Activated CD4-positive, alpha-beta T cell treated with anti-CD3 and anti-CD28 coated beads for 48 hours (primary cell): ENCODE measurements at regions not wholly inside any gene's neighbourhood (a gene's known extent, or its start where the extent isn't known, plus 50 kb on each side); places are given as distances from the start of the nearest gene placed in this dataset.

ENCODE experiments used
- DNase-seq: peaks from one replicate; pipeline ENCODE4 v3.0.0-alpha.2; 2020

DNA sequence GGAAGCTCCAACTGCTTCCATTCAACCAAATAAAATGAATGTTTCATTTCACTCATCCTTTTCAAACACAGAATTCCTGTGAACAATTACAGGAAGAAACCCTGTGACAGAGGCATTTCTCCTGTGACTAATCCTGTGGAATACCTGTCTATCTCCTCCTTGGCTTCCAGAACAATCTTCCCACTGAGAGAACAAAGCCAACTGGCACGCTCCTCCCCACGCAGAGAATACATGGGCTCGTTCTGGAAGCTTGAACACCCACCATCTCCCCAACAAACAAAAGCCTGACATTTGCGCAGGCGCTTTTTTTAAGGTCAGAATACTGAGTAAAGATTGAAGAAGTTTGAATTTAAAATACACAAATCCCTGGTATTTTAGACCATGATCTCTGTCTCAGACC, 104.7 kb upstream of the SLC66A3 start:
- no peak for DNase-seq

DNA sequence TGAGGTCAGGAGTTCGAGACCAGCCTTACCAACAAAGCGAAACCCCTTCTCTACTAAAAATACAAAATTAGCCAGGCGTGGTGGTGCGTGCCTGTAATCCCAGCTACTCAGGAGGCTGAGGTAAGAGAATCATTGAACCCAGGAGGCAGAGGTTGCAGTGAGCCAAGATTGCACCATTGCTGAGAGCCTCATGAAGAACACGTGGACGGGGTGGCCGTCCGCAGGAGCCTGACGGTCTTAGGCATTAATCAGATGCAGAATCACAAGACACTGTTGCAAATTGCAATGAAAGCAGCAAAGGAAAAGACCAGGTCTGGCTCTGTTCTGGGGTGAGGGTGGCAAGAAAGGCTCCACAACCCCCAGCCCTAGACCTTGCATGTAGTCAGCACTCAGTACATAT, 104.0 kb upstream of the SLC66A3 start:
- DNase-seq, result no peak

DNA sequence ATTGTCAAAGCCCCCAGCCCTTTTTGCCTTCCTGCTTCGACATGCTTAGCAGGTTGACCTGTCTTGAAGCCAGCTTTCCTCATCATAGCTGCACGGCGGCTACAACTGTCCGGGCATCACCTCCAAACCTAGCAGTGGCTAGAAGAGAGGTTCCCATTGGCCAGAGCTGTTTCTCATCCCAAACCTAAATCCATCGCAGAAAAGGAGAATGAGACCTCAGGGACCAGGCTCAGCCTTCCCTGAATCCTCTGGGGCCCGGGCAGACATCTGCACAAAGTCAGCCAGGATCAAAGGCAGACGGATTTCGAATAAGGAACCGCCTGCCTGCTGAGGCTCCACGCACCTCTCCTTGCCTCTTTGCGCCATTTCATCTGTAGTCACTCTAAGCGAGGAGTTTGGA, 101.7 kb upstream of the SLC66A3 start:
- DNase-seq, result no peak

DNA sequence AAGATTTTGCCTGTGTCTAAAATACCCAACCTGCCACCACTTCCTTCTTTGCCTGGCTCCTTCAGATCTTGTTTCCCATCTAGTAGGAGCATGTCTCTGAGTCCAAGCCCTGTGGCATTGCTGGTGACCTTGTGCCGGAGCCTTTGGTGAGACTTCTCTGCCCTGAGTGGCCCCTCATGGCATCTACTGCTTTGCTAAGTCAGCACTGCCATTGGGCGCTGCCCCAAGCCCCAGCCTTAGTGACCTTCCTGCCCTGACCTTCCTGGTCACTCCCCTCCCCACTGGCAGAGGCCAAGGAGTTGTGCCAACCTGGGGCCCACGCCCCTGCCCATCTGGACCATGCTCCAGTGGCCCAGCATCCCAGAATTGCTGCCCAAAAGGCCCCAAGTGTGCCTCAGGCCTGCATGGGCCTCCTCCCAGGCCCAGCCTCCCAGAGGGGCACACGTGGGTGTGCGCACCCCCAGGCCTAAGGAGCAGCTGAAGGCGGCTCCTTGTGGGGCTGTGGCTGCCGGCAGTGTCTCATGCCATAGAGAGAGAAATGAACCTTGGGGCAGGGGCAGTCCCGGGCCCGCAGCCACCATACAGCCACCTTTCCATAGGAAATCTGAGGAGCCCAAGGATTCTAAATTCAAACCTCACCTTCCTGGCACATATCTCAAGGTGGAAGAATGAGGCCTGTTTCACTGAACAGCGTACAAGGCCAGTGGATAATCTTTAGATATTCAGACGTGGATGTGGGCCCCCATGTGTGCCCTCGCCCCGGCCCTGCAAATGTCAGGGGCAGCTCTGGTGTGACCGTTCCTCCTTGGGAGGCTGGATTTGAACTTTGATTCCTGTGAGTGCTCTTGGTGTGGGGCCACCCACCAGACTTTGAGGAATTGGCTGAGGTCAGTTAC, 100.2 kb upstream of the SLC66A3 start:
- no peak for DNase-seq

DNA sequence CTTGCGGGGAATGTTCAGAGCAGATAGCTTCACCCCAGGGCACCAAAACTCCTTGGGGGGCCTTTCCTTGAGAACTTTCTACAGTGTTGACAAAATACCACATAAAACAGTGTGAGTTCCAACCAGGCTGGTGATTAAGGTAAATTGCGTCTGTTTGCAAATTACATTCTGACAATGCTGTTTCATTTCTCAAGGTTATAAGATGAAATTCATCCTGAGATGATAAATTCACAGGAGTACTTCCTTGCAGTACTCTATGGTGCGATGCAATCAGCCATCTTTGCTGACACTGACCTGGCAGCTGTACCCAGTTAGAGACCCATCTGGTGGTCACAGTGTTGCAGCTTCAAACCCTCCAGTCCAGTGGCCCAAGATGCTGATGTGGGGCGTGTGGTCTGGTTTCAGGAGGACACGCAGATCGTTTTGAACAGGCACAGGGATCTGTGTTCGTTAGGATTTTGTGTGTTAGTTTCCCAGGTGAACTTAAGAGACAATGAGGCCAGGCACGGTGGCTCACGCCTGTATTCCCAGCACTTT, 99.5 kb upstream of the SLC66A3 start:
- no peak for DNase-seq

DNA sequence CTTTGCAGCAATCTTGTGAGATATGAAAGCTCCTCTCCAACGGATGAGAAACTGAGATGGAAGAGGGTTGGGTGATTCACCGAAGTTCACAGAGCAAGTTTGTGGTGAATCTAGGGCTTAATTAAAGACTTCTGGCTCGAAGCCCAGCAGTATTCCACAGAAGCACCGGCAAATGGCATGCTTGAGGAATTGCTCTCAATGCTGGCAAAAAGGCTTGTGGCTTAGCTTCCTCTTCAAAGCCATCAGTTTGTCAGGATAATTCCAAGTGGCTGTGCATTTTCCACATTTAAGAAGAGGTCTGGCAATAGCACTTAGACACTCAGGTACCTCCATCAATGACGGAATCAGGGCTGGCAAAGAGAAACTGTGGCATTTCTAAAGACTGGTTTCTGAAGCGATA, 98.7 kb upstream of the SLC66A3 start:
- no peak for DNase-seq

DNA sequence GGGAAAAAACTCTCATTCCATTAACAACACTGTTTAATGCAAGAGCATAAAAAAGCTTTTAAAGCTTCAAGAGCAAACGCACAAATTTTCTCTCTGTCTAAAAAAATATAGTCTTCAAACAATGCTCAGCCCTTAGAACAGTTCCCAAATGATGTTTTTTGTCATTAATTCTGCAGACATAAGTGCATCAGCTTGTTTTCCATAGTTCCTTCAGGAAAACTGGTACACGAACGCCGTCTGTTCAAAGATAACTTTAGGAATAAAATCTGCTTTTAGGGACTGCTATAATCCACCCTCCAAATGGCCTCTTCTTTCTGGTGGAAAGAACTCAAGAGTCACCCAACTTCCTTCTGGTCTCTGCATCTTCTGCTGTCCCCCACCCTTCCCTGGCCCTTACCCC, 98.2 kb upstream of the SLC66A3 start:
- no peak for DNase-seq

DNA sequence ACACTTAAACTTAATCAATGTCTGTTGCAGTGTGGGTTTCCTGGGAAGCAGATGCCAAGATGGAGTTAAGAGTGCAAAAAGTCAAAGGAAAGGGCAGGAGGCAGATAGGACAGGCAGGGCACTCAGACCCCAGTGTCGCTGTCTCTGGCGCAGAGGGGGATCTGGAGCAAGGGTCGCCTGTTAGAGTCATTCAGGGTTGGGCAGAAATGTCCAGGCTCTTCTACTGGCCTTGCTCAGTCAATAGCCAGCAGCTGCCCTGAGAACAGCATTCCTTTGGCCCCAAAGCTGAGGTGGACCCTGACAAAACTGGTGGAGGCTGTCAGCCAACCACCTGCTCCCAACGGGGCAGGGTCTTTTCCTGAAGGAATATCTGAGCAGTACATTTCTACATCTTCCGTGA, 97.1 kb upstream of the SLC66A3 start:
- no peak for DNase-seq

DNA sequence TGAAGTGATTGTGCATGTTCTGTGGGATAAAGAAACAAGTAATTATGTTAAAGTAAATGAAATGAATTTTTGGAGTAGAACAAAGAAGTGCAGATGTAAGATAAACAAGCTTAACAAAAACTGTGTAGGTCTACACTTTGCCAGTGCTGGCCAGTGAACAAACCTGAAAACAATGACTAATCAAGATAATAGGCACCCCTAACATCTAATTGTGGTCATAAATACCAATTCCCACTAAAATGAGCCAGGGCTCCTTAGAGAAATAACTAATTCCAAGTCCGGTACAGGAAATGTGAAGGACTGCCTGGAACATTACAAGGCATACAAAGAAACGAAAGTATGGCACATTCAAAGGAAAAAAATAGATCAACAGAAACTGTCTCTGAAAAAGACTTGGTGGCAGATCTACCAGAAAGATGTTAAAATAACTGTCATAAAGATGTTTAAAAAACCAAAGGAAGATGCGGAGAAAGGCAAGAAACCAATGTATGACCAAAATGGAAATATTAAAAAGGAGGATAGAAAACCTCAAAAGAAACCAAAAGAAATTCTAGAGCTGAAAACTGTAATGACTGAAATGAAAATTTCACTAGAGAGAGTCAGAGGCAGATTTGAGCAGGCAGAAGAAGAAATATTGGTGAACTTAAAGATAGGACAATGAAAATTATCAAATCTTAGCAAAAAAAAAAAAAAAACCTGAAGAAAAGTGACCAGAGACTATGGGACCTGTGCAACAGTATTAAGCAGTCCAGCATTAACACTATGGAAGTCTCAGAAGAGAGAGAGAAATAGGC, 94.7 kb upstream of the SLC66A3 start:
- no peak for DNase-seq

DNA sequence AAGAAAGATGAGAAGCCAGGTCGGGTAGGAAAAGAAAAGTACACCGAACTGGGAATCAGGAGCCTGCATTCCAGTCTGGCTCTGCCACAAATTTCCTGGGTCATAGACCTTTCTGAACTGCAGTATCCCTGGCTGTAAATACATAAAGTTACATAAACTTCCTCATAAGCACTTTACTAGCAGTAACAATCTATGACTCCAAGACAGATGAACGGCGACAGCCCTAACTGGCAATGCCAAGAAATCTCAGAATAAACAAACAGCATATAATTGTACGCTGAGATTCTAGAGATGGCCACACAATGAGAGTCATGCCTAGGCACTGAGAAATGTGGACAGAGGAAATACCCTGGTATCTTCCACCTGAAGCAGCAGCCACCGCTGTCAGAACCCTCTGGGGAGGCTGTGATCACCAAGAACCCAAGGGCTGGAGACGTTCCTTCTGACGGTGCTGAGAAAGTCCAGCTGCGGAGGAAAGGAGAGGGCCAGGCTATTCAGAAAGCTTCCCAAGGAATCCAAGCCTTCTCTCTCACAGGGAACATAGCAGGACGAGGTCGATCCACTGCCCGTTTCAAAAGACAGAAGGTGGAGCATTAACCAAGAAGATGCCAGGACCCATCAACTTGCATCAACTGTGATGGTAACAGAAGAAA, 89.3 kb upstream of the SLC66A3 start:
- DNase-seq, result no peak

DNA sequence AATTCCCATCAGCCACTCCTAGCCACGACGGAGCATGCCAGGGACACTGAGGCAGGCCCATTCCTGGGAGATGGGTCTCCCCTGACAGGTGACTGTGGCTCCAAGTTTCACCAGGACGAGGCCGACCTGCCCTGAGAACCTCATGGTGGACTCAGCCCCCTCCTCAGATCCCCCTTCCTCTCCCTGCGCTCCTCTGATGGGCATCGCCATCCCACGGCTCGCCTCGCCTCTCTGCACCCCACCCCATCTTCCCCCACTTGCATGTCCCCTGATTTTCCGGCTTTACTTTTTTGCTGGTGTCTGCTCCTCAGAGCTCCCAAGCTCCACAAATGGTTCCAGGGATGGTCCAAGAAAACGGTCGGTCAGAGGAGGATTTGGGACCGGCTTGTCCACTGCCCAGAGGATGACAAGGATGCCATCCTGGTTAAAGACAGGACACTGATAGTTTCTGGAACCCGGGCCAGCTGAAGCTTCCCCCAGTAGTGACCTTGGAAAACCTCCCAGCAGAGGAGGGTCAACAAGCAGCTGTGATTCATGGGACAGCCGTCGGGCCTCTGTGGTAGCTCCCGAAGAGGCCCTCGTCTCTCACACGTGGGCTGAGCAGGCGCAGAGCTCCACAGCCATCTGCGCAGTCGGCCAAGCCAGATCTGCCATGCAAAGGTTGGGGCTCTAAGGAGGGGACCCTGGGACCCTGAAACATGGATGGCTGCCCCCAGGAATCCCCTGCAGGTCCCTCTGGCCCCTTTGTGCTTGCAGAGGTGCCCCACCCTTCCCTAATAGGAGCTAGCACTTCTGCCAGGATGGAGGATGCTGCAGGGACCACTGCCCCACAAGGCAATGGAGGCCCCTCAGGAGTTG, 87.8 kb upstream of the SLC66A3 start:
- no peak for DNase-seq

DNA sequence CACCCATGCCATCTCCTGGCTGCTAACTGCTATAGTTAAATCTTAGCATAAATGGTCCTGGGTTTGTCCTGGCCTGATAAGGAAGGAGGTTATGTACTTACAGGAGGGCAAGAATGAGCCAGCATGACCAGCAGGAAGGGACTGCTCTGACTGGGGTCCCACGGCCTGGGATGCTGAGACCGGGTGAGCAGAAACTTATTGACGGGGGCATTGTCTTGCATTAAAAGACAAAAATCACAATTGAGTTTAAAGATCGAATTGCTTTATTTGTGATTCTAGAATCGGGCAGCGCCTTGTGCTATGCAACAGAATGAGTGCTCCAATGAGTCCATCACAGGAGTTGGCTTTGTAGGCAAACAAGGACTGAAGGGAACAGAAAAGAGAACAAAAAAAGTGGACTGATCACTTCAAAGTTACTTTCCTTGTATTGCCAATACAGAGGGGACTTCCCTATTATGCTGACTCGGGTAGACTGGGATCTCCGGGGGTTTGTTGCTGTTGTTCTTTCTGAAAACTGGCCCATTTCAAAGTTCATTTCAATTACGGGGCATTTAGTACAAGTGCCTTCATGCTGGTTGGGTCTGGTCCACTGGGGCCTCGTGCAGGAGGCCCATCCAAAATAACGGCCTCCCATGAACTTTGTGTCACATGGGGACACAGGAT, 87.1 kb upstream of the SLC66A3 start:
- DNase-seq, result no peak

DNA sequence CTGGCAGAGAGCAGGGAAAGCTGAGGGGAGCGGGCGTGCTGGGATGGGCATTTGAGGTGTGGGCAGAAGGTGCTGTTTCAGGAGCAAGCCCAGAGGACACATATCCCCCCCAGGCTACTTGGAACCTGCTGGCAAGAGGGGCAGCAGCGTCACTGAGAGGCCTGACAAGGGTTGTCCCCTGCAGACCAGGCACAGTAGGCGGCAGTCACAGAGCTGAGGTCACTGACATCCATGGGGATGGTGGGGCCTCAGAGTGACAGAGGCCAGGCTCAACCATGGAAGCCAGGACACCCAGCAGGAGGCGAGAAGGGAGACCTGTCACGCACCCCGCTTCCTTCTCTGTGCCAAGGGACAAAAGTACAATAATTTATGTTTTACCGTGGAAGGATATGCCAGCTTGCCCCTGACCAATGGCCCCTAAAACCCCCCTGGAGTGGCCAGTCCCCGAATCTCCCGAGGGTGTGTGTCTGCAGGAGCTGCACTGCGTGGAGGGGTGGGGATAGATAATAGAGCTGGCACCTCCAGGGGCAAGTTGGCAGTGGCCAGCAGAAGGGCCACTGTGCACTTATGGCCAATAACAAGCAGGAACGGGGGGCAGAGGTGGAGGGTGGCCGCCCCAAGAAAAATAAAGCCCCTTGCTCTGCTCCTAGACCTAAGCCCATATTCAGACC, 86.3 kb upstream of the SLC66A3 start:
- no peak for DNase-seq

DNA sequence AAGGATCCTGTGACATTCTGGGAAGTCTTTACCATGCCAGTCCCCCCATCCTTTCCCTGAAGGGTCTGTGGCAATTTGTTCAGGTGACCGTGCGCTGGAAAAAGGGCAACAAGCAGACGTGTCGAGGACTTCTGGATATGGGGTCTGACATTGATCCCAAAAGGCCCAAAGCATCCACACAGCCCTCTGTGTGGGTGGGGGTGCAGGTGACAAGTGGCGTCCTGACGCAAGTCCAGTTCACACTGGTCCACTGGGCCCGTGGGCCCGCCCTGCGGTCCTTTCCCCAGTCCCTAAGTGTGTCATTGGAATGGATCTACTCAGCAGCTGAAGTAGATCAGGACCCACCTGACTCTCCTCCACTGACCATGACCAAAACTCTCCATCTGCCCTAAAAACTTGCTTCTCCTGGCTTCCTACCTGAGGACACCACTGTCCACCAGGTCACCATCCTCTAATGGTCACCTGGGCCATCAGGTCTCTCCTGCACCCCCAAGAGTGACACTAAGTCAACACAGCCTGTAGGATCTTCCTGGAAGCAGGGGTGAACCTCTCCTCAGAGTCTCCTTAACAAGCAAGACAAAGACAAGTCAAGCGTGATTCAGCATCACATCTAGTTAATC, 85.6 kb upstream of the SLC66A3 start:
- no peak for DNase-seq

DNA sequence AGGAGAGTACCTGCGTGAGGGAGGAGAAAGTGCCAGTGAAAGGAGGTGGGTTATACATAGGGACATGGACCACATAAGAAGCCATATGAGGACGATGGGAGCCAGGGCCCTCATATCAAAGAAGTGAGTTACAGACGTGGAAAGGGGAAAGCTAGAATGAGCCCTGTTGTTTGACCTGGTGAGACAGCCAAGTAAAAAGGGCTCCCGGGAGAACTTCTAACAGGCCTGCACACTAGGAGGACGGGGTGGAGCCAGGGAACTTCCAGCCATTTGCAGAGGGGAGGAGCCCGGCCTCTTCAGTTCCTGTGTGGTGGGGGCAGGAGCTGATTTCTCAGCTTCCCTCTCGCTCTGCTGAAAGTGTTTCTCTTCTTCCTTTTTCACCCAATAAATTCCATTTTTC, 84.1 kb upstream of the SLC66A3 start:
- DNase-seq, result no peak

DNA sequence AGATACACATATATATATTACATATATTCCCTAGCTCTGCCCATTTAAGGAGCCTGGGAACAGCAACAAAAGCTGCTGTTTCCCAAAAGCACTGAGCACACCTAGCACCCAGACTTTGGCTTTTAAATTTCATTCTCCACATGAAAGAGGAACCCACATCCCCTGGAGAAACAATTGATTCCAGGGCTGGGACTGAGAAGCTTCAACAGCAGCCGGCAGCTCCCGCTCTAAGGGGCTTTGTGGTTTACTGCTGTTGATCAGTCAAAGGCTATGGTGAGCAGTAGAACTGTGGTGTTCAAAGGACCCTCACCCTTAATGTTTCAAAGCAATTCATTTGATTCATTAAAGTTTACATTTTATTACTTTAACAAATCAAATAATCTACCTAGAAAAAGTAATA, 83.3 kb upstream of the SLC66A3 start:
- no peak for DNase-seq

DNA sequence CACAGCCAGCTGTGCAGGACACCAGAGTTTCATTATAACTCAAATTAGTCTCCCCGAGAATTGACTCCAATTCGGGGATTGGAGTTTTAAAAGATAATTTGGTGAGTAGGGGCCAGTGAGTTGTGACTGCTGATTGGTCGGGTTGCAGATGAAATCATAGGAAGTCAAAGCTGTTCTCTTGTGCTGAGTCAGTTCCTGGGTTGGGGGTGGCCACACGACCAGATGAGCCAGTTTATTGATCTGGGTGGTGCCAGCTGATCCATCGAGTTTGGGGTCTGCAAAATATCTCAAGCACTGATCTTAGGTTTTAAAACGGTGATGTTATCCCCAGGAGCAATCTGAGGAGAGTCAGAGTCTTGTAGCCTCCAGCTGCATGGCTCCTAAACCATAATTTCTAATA, 82.7 kb upstream of the SLC66A3 start:
- no peak for DNase-seq

DNA sequence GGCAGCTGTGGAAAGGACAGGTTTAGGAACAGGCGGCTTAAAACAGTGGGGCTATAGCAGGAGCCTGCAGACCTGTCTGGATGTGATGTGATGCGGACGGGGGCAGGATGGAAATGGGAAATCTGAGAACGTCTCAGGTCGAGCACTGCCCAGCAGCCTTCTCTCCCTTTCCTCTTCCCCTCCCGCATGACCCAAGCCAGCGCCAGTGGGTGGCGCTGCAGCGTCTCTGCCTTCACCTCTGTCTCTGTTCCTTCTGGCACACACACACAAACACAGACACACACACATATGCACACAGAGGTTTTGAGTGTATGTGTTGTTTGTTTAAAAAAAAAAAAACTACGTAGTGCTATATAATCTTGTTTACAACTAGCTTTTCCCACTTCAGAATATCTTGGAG, 82.0 kb upstream of the SLC66A3 start:
- DNase-seq, result peak; percentile 54

DNA sequence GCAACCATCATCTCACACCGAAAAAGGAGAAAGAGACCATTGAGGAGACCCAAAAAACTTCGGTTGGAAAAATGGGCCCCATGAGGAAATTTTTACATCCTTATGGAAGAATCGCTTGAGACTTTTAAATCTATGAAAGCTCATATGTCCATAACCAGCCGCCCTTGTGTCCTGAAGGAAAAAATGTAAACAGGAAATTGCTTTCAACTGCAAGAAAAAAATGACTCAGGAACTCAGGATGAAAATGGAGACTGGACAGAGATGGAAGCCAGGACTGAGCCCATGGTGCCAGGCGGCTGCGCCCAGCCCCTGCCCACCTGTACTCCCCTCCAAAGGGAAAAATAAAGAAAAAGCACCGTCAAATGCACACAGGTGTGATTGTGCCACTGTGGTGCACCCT, 81.5 kb upstream of the SLC66A3 start:
- no peak for DNase-seq

DNA sequence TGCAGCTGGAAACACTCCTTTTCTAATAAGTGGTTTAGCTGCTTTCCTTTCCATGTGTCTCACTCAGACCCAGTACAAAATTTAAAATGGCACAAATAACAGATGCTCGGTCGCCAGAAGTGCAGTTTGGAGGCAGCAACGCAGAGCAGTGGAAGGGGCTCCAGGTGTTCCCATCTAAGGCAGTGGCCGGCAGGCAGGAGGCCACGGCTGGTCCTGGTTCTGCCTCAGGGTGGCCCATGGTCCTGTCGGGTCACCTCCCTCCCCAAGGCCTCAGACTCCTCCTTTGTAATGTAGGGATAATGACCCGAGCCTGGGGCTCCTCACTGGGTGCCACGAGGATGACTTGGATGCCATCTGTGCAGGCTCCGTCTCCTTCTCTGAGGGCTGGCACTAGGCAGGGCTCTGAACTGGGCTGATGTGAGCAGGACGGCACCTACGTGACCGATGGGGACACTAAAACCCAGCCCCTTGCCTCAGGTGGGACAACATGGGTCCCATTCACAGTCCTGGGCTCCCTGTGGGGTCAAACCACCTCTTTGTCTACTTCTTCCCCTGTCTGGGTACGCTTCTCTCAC, 80.9 kb upstream of the SLC66A3 start:
- DNase-seq, result no peak

DNA sequence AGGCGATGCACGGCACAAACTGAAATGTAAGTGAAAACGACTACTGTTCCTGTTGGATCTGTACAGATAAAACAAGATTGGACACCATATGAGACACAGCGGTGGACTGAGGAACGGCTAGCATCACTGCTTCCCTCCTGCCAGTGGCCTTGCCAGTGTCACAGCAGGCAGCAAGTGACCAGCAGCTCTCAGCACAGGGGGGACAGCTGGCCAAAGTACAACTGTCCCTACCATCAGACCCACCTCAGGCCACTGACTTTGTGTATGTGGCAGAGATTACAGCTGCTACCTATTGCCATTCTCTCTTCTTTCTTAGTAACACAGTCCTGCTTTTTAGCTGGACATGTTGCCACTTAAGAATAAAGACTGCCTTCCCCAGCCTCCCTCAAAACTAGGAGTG, 80.0 kb upstream of the SLC66A3 start:
- no peak for DNase-seq
